NCI-H524 treated with DMSO at 0.1 percent for 48 hours (cell line): ENCODE measurements at regions not wholly inside any gene's neighbourhood (a gene's known extent, or its start where the extent isn't known, plus 50 kb on each side); places are given as distances from the start of the nearest gene placed in this dataset.
"Not testable (repeated sequence)": the region's sequence is repeated elsewhere in the genome, so short reads cannot be mapped to it uniquely, and the experiment has no call there.

ENCODE experiments used
- DNase-seq: peaks from one replicate; lab custom pipeline; 2025; lab: John Stamatoyannopoulos, UW

DNA sequence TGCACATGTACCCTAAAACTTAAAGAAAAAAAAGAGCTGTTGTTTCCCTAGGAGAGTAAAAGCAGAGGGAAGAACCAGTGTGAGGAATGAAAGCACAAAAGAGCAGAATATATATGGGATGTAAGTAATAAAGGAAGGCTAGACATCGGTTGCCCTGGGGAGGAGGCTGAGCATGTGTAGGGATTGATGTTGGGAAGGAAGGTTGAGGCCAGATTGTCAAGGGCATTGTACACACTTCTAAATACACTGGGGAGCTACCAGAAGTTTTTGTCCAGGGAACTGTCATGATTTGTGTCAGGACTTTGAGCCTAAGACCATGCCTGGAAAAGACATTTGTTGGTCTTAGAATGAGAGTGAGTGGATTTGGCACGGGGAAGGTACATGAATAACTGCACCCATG, 467.1 kb downstream of the GPAT3 start:
- no peak for DNase-seq

DNA sequence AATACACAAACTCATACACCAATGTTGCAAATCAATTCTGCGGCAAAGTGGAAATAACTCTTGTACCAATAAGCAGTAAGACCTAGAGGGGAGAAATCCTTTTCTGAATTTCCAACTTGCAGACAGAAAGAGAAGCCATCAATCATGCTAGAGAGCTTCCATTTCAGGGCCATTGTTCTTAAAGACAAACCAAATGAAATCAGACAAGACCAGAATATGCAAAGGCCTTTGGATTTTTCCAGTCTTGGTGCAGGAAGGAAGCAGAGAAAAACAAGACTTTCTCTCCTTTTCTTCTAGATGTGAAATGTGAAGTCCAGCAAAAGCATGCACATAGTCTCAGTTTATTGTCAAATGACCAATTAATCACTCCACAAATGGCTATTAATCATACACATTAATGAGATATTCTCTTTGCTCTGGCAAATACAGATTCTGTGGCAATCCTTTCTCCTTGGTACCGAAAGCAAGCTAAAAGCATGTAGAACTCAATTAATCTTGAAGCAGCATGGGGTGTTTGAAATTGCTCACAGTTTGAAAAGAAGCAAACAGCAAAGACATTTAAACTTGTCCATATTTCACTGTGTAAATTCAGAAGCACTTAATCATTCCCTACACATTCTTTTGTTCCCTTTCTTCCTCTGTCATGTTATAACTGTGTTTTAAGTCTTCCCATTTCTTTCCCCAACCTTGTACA, 466.1 kb downstream of the GPAT3 start:
- DNase-seq: no peak

DNA sequence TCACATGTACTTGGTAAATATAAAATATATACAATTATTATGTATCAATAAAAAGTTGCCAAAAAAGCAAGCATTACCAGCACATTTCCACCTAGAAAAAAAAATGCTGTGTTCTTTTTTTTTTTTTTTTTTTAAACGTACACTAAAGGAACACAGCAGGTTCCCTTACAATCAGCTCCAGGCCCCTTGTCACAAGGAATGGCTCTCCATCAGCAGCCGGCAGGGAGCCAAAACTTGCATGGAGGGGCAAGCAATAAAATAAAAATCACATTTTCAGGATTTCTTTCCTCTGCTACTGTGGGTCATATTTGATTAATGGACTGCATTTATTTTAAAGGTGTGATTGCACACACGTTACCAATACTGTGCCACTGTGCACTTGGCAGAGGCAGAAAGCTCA, 460.3 kb downstream of the GPAT3 start:
- DNase-seq: no peak

DNA sequence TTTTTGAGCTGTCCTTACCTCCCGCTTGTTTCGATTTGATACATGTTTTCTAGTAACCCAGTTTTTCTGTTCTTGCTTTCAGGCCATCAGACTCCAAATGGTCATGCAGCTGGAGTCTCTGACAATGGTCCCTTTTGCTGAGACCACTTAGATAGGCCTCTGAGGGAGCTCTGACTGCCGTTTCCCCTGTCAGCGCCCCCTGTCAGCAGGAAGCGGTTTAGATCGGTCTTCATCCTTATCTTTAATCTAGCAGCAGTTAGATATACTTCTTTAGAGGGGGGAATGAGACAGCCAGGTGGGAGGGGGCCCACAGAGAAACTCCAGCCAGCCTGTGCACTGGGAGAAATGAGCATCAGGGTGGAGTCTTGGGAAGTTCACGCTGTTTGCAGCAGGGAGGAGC, 457.9 kb downstream of the GPAT3 start:
- DNase-seq: no peak

DNA sequence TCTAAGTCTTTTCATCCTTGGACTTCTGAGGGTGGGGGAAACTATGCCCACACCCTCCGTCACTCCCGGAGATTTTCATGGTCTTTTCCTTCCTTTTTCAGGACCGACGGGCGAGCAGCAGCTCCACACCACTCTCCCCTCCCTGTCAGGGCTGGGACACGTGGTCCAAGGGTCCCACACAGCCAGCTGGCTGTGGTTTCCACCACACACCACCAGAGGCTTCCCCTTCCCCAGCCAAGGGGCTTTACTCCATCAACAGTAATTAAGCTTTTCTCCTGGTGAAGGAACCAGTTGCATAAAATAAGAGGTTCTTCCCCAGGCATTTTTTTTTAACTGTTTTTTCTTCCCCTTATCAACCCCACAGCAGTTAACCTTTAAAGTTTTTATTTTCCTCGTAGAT, 453.9 kb downstream of the GPAT3 start:
- DNase-seq: no peak

DNA sequence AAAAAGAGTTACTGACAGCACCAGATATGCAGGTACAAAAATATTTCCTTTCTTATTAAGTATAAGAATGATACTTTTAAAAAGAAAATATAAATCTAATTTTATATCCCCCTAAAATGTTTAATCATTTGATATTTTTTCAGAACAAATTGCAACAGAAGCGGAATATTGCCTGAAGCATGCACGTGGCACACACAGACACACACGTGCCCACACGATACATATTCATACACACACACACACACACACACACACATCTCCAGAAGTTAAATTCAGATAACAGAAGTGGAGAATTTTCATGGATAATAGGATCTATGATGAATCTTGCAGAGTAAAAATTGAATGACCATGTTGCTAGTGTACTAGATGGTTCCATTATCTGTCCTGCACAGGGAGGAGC, 445.2 kb downstream of the GPAT3 start:
- DNase-seq: no peak

DNA sequence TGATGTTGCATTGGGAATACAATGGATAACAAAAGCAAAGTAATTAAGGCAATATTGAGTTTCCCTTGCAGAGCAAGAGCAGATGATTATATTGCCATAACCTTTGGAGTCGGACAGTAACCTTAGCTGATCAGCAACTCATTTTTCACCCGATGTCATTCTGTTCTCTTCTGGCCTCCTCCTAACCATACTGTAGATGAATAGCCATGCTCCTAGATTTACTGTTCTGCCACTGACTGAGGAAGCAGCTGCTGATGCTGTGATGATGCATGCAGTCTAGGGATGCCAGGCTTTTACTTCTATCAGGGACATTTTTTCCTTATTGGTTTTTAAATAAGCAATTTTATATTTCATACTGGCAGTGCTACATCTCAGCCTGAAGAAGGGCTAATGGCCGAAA, 443.9 kb downstream of the GPAT3 start:
- DNase-seq: no peak

DNA sequence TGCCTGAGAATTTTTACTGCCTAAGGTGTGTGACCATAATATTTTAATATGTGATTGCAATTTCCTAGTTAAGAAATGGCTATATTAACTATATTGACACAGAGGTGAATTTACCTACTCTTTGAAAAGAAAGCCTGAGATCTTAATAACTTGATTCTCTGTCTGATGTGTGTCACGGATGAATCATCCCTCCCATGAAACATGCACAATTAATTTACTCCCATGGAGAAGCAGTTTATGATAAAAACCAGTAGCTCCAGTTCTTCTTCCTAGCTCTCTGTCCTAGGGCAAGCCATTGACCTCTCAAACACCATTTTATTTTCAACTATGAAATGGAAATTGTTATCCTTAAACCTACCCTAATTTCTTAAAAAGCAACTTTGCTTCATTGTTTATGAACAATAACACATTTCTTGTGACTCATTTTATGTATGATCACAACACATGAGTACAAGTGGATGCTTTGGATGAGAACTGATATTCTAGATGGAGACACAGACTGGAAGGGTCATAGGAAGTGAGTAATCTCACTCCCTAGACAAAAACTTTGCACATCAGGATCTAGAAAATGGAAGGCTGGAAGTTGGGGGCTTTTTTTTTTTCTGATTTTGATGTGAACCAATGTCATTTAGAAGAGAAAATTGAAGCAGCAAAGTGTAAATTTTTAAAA, 438.3 kb downstream of the GPAT3 start:
- no peak for DNase-seq

DNA sequence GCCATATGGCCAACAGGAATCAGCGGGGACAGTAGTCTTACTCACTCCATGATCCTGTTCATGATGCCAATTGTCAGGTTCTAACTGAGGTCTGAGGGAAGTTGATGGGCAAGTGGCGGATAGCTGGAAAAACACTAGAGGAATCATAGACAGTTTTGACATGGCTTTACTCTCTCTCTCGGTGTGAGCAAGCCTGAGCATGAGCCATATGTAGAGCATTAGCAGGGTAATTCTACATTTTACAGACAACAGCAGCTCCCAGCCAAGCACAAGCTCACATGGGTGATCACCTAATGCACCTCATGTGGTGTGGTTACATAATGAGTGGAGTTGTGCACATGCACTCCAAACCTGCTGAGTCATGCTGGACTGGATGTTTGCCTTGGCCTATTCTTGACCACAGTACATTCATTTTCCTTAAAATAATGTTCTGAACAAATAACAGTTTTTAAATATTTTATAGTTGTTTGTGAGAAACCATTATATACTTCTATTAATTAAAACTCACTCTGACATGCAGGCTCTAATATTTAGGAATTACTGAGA, 429.2 kb downstream of the GPAT3 start:
- no peak for DNase-seq

DNA sequence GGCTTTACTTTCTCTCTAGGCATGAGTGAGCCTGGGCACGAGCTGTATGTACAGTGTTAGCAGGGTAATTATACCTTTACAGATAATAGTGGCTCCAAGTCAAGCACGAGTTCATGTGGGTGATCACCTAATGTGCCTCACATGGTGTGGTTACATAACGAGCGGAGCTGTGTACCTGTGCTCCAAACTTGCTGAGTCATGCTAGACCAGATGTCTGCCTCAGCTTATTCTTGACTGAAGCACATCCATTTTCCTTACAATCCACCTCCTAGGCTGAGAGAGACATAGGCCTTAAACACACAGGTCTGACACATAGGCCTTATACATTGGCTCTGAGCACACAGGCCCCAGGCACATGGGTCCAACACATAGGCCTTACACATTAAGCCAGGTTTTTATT, 426.6 kb downstream of the GPAT3 start:
- no peak for DNase-seq

DNA sequence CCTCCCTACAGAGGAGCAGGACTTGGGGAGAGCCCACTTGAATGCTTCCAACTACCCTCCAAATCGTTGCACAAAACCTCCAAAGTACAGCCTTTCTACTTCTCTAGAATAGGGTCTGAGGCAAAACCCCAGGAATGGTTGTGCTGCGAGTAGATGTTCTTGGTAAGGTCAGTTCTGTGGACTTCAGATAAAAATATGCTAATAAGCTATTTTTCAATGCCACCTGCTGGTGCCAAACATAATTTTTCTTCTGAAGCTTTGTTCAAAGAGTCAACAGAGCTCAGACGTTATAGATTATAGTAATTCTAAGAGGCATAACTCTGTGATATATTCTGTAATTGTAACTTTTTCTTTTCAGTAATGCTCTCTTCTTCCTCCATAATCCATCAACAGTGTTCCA, 425.7 kb downstream of the GPAT3 start:
- no peak for DNase-seq

DNA sequence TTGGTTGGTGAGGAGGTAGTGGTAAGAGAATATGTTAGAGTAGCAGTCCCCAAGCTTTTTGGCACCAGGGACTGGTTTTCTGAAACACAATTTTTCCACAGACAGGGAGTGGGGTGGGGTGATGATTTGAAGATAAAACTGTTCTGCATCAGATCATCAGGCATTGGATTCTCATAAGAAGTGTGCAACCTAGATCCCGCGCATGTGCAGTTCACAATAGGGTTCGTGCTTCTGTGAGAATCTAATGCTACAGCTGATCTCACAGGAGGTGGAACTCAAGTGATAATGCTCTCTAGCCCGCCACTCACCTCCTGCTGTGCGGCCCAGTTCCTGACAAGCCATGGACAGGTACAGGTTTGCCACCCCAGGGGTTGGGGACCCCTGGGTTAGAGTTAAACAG, 423.3 kb downstream of the GPAT3 start:
- no peak for DNase-seq

DNA sequence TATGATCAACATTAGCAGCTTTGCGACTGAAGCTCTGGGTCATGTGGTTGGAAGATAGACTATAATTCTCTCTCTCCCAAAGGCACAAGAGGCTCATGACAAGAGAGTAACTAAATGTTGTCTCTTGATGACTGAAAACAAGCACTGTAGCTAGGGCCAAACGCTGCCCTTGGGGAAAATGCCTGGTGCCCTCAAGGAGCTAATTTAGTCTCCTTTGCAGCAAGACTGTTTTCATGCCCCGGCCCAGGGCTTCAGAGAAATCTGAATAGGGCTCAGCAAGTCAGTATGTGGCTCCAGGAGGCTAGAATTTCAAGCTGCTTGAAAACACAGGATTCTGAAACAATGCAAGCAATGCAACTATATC, 411.9 kb downstream of the GPAT3 start:
- DNase-seq: no peak

DNA sequence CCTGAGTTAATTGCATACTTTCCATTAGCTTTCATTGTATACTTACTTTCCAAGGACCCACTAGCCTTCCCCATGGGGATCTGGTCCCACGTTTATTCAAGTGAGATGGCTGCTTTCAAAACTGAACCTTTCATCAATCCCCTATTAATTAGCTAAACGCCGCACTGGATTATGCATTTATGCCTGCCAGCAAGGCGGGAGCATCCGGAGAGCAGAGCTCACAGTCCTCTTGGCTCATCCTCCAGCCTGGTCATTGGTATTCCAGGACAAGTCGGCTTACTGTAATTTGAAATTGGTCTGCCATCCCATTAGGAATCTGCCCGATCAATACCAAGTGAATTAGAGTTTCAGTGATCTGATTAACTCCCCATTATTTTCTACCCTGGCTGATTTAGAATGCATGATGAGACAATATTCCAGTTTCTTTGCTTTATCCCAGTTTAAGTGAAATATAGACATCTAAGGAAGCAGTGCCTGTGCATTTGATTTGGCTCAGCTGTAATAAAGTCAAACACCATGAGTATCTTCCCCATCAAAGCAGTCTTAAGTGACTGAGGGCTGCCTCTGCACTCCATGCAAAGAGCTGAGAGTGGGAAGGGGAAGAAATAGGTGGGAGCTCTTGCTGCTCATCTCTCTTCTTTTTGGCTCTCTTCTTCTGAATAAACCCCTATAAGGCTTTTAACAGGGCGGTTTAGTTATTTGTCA, 411.4 kb downstream of the GPAT3 start:
- no peak for DNase-seq

DNA sequence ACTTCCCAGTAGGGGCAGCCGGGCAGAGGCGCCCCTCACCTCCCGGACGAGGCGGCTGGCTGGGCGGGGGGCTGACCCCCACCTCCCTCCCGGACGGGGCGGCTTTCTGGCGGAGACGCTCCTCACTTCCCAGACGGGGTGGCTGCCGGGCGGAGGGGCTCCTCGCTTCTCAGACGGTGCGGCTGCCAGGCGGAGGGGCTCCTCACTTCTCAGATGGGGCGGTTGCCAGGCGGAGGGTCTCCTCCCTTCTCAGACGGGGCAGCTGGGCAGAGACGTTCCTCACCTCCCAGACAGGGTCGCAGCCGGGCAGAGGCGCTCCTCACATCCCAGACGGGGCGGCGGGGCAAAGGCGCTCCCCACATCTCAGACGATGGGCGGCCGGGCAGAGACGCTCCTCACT, 407.8 kb downstream of the GPAT3 start:
- DNase-seq: not testable (repeated sequence)

DNA sequence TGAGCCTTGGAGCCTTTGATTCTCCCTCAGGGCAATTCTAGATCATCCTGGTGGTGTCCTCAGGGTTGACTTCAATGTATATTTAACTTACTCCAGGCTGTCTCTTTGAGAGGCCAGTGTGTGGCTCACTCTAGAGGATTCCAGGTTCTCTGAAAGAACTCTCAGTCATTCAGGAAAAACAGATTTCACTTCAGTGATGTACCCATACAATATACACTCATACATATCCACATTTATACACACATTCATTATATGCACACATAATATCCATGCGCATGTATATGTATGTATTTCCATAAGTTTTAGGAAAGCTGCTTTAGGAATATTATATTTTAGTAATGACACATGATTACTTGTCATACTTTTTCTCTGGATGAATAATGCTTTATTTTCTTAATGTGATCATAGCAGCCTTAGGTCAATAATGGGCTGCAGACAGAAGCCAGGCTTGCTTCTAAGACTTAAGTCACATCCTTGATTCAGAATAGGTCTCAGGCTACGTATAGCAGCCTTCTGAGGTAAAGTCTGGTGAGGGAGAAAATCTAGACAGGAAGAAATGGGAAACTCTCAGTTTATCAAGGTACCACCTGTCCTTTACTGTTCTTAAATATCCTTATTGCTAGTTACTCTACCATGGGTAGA, 397.0 kb downstream of the GPAT3 start:
- DNase-seq: no peak

DNA sequence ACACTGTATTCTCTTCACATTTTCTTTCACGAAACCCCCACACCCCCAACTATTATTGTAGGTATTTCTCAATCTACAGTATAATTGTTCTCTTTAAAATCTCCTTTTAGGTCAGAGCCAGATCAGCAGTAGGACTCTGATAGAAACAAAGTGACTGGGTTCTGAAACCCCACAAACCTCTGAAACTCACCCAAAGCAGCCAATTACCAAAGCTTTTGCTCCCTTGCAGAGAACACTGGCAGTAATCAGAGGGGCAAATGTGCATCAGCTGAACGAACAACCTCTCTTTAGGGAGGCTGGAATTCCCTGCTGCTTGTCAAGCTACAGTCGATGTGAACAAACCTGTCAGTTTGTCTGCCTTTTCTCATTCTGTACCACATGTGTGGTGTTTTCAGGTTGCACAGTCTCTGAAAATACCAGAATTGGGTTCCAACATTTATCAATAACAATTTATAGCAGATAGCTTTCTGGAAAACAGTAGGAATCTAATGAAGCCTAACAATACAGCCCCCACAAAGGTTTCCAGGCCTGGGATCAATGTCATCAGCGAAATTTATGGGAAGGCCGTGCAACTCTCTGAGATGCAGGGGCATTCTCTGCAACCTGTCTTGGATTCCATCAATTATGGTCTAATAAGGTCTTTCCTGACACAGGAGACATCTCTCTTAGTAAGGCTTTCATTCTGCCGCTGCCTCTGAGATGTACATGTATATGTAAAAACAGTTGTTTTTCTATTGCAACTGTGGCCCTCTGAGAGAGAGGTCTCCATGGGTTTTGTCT, 395.9 kb downstream of the GPAT3 start:
- no peak for DNase-seq

DNA sequence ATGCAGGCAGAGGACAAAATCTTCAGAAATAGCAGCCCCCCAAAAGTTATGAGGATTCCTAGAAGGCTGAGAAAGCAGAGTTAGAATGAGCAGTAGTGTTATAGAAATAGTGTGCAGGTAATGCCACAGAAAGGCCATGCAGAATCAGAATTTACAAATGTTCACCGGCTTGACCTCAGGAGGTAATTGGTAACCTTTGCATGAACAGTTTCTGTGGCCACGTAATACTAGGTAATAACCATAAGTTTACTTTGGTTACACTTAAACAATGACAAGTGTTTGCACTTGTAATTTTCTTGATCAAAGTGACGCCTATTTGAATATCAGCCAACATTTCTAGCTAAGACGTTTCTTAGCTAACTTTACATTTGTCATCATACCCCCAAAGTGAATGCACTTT, 393.6 kb downstream of the GPAT3 start:
- DNase-seq: no peak

DNA sequence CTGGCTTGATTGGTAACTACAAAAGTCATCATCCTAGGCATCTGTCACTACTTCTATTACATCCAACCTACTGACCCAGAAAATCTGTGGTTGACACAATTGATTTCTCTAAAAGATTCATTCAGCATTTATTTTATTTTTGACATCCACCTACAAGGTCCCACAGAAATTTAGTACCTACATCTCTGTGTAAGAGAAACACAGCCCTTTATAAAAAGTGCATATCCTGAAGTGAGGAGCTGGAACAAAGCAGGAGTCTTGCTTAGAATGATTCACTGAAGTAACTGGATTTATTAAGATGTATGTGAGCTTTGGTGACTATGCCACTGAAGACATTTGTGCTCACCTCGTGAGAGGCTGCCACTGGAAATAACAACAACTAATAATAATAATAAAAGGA, 391.0 kb downstream of the GPAT3 start:
- no peak for DNase-seq

DNA sequence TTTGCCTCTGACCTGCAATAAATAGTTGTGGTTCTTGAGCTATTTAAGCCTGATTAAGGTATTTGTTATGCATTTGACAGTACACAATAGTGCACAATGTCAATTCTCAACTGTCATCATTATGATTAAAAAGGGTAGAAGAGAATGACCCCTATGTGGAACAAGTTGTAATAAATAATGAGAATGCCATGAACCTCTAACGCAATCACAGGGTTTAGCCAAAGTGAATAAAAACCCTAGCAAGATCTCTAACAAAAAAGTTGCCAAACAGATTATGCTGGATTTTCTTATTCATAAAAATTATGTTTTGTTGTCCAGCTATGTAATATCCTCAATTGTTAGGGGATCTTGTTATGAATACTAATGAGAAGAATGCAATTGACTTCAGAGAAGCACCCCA, 387.4 kb downstream of the GPAT3 start:
- DNase-seq: no peak

DNA sequence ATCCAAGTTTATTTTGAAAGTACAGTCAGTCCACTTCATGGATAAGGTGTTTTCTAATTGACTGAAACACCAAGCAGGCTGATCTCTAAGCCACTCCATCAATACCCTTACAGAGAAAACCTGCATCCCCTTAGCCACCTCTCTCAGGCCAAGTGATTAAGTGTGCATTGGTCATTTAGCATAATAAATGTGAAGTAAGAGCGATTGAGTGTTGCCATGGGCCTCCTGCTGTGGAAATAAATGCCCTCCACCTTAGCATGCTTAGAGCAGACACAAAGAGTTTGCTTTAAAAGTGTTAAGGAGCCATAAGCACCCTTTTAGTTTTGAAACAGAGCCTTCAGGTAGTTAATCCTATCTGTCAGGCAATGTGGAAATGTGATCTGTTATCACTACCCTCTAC, 386.5 kb downstream of the GPAT3 start:
- DNase-seq: no peak

DNA sequence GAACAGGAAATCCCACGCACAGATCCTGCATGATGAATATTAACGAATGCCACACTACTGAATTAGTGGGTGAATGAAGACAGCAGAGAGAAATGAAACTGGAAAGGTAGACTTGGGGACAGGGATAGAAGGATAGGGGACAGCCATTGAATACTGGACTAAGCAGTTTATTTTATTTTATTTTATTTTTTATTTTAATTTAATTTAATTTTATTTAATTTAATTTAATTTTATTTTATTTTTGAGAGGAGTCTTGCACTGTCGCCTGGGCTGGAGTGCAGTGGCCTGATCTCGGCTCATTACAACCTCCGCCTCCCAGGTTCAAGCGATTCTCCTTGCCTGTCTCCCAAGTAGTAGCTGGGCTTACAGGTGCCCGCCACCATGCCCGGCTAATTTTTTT, 385.2 kb downstream of the GPAT3 start:
- DNase-seq: no peak
